HepG2 (cell line): ENCODE measurements at regions not wholly inside any gene's neighbourhood (a gene's known extent, or its start where the extent isn't known, plus 50 kb on each side); places are given as distances from the start of the nearest gene placed in this dataset.

Experiments used
- HBP1 ChIP-seq: IDR thresholded peaks from 2 replicates; pipeline ENCODE4 v1.6.1; 2016; ENCODE audit warnings: low read depth, control low read depth
- TAF15 ChIP-seq: fragments of 200-400 bp; formaldehyde crosslinking; IDR thresholded peaks from one replicate; pipeline ENCODE4 v1.6.1; 2018; ENCODE audit warnings: mild to moderate bottlenecking, low read depth, low read length; ENCODE audit not compliant: poor library complexity, severe bottlenecking
- TFE3 ChIP-seq: IDR thresholded peaks from 2 replicates; pipeline ENCODE4 v1.6.1; 2016
- ZEB1 ChIP-seq: IDR thresholded peaks from 2 replicates; pipeline ENCODE4 v1.6.1; 2012; ENCODE audit warnings: mild to moderate bottlenecking, low read depth, inconsistent platforms; ENCODE audit not compliant: insufficient replicate concordance
- ZNF274 ChIP-seq: sonication (generic); formaldehyde crosslinking; IDR thresholded peaks from 2 replicates; pipeline ENCODE4 v1.5.1; 2020; ENCODE audit warnings: mild to moderate bottlenecking, missing genetic modification reagents
- ZNF318 ChIP-seq: sonication (generic); formaldehyde crosslinking; IDR thresholded peaks from 2 replicates; pipeline ENCODE4 v1.4.0; 2020; ENCODE audit warnings: mild to moderate bottlenecking, missing genetic modification reagents
- ZNF431 ChIP-seq: sonication (generic); formaldehyde crosslinking; IDR thresholded peaks from 2 replicates; pipeline ENCODE4 v1.9.0; 2022; ENCODE audit warnings: missing genetic modification reagents, low read depth, mild to moderate bottlenecking, borderline replicate concordance

GRCh38 chr17:83174362-83175118, 95.1 kb downstream of the METRNL start (continued):
- peak; percentile 86; the same call in 1 of the 2 replicates for TF ChIP-seq ZNF431 (CRISPR knock-in tag)
- TF ChIP-seq ZEB1 = no peak
- TF ChIP-seq ZNF318 (CRISPR knock-in tag) = no peak; the same call in 1 of the 2 replicates
- no peak for TF ChIP-seq TAF15
- no peak; the same call in 1 of the 2 replicates for TF ChIP-seq ZNF274 (CRISPR knock-in tag)
- TF ChIP-seq HBP1 = 0 out of 2 replicates have a peak, but pooled peaks have one; percentile 75
- peak; percentile 82; the same call in 1 of the 2 replicates for TF ChIP-seq TFE3 (CRISPR knock-in tag)
